Endothelial cell (in vitro differentiated cells): ENCODE measurements at regions not wholly inside any gene's neighbourhood (a gene's known extent, or its start where the extent isn't known, plus 50 kb on each side); places are given as distances from the start of the nearest gene placed in this dataset.

Experiments used
- DNase-seq: peaks from one replicate; pipeline ENCODE4 v3.0.0; 2021; ENCODE audit warnings: low spot score
- H3K27ac Mint-ChIP-seq: one replicate; pipeline ENCODE4 v1.8.0; 2021; ENCODE audit warnings: mixed read lengths, inconsistent platforms; ENCODE audit not compliant: unreplicated experiment
- H3K27me3 Mint-ChIP-seq: one replicate; pipeline ENCODE4 v1.8.0; 2021; ENCODE audit warnings: mild to moderate bottlenecking, moderate library complexity, mixed read lengths, inconsistent platforms; ENCODE audit not compliant: unreplicated experiment
- H3K36me3 Mint-ChIP-seq: one replicate; pipeline ENCODE4 v1.8.0; 2021; ENCODE audit warnings: mild to moderate bottlenecking, low read depth, mixed read lengths, inconsistent platforms; ENCODE audit not compliant: unreplicated experiment
- H3K4me1 Mint-ChIP-seq: one replicate; pipeline ENCODE4 v1.8.0; 2021; ENCODE audit warnings: mild to moderate bottlenecking, mixed read lengths, inconsistent platforms; ENCODE audit not compliant: unreplicated experiment
- H3K4me3 Mint-ChIP-seq: one replicate; pipeline ENCODE4 v1.8.0; 2021; ENCODE audit warnings: mild to moderate bottlenecking, mixed read lengths, inconsistent platforms; ENCODE audit not compliant: unreplicated experiment
- H3K9me3 Mint-ChIP-seq: one replicate; pipeline ENCODE4 v1.8.0; 2021; ENCODE audit warnings: mixed read lengths, inconsistent platforms; ENCODE audit not compliant: unreplicated experiment
- CTCF ChIP-seq: fragments of 200-600 bp; sonication (generic); IDR thresholded peaks from one replicate; pipeline ENCODE4 v1.5.0; 2021; ENCODE audit warnings: antibody characterized with exemption; ENCODE audit not compliant: unreplicated experiment

GRCh38 chr7:22962775-22963350 is 51.1 kb downstream of the HYCC1 start:
- no peak for TF ChIP-seq CTCF
- Mint-ChIP-seq H3K4me1 (peaks cover 2% of the 10 kb centered on the region), H3K36me3 (no peaks in the 10 kb centered on the region), H3K9me3 (no peaks in the 10 kb centered on the region), H3K27ac (no peak overlapping the region), H3K27me3 (no peaks in the 10 kb centered on the region), H3K4me3 (no peak overlapping the region)
- DNase-seq: no peak

- no peak for TF ChIP-seq CTCF
- Mint-ChIP-seq H3K27ac (no peak overlapping the region), H3K4me3 (no peak overlapping the region), H3K9me3 (no peaks in the 10 kb centered on the region), H3K36me3 (no peaks in the 10 kb centered on the region), H3K27me3 (no peaks in the 10 kb centered on the region), H3K4me1 (peaks cover 2% of the 10 kb centered on the region)
- DNase-seq: no peak
Measured at GRCh38 chr7:22958742-22959141, 55.2 kb downstream of the HYCC1 start.

- no peaks in the 10 kb centered on the region for H3K36me3 Mint-ChIP-seq
- no peak for DNase-seq
- peaks cover 5% of the 10 kb centered on the region for H3K27me3 Mint-ChIP-seq
- peaks cover 14% of the 10 kb centered on the region for H3K4me1 Mint-ChIP-seq
- no peak overlapping the region for H3K27ac Mint-ChIP-seq
- TF ChIP-seq CTCF: no peak
- no peak overlapping the region for H3K4me3 Mint-ChIP-seq
- H3K9me3 Mint-ChIP-seq: no peaks in the 10 kb centered on the region
Measured at GRCh38 chr7:22954251-22954650, 59.7 kb downstream of the HYCC1 start.

GRCh38 chr7:22952306-22953015 is 61.5 kb downstream of the HYCC1 start:
- no peaks in the 10 kb centered on the region for H3K36me3 Mint-ChIP-seq
- H3K9me3 Mint-ChIP-seq: no peaks in the 10 kb centered on the region
- H3K4me1 Mint-ChIP-seq: peaks cover 12% of the 10 kb centered on the region
- peak overlapping the region; percentile 10 for H3K27ac Mint-ChIP-seq
- H3K27me3 Mint-ChIP-seq: peaks cover 5% of the 10 kb centered on the region
- no peak overlapping the region for H3K4me3 Mint-ChIP-seq
- DNase-seq: no peak
- TF ChIP-seq CTCF: no peak

- Mint-ChIP-seq H3K4me3 (no peak overlapping the region), H3K36me3 (no peaks in the 10 kb centered on the region), H3K27ac (no peak overlapping the region), H3K4me1 (peaks cover 12% of the 10 kb centered on the region), H3K27me3 (peaks cover 5% of the 10 kb centered on the region), H3K9me3 (no peaks in the 10 kb centered on the region)
- DNase-seq: no peak
- TF ChIP-seq CTCF: no peak
Measured at GRCh38 chr7:22949944-22950343, 64.0 kb downstream of the HYCC1 start.
